H9 (cell line): ENCODE measurements at regions not wholly inside any gene's neighbourhood (a gene's known extent, or its start where the extent isn't known, plus 50 kb on each side); places are given as distances from the start of the nearest gene placed in this dataset.

ENCODE experiments used
- DNase-seq: peaks from one replicate; pipeline ENCODE4 v3.0.0-alpha.2; 2017
- H2AFZ ChIP-seq: one replicate; pipeline ENCODE4 v1.6.1; 2013; ENCODE audit warnings: mild to moderate bottlenecking, low read length, control low read depth, moderate library complexity
- H2AK5ac ChIP-seq: 2 replicates; pipeline ENCODE4 v1.6.1; 2013; ENCODE audit warnings: low read length, control low read depth, mixed read lengths; ENCODE audit not compliant: insufficient read length
- H2BK120ac ChIP-seq: one replicate; pipeline ENCODE4 v1.6.1; 2013; ENCODE audit warnings: low read depth, mild to moderate bottlenecking, low read length, control low read depth, inconsistent platforms; ENCODE audit not compliant: poor library complexity, severe bottlenecking
- H2BK12ac ChIP-seq: 2 replicates; pipeline ENCODE4 v1.6.1; 2013; ENCODE audit warnings: low read length, control low read depth, mixed read lengths, low read depth; ENCODE audit not compliant: insufficient read length
- H2BK15ac ChIP-seq: 2 replicates; pipeline ENCODE4 v1.6.1; 2013; ENCODE audit warnings: low read depth, low read length, control low read depth
- H2BK20ac ChIP-seq: one replicate; pipeline ENCODE4 v1.6.1; 2013; ENCODE audit warnings: low read depth, mild to moderate bottlenecking, low read length, control low read depth, inconsistent platforms; ENCODE audit not compliant: poor library complexity, severe bottlenecking
- H2BK5ac ChIP-seq: 2 replicates; pipeline ENCODE4 v1.6.1; 2013; ENCODE audit warnings: low read length, control low read depth, mixed read lengths; ENCODE audit not compliant: insufficient read length
- H3K14ac ChIP-seq: 2 replicates; pipeline ENCODE4 v1.6.1; 2013; ENCODE audit warnings: low read length, control low read depth; ENCODE audit not compliant: insufficient read depth
- H3K18ac ChIP-seq: 2 replicates; pipeline ENCODE4 v1.6.1; 2013; ENCODE audit warnings: low read depth, mild to moderate bottlenecking, mixed read lengths, low read length, control low read depth; ENCODE audit not compliant: insufficient read length
- H3K23ac ChIP-seq: 2 replicates; pipeline ENCODE4 v1.6.1; 2013; ENCODE audit warnings: low read length, control low read depth, mixed read lengths, low read depth; ENCODE audit not compliant: insufficient read length
- H3K23me2 ChIP-seq: 2 replicates; pipeline ENCODE4 v1.6.1; 2013; ENCODE audit warnings: low read depth, mild to moderate bottlenecking, mixed read lengths, low read length, control low read depth; ENCODE audit not compliant: insufficient read length, poor library complexity, severe bottlenecking
- H3K27ac ChIP-seq: 2 replicates; pipeline ENCODE4 v1.5.1; 2013; ENCODE audit warnings: low read length, control low read depth, mixed read lengths, low read depth; ENCODE audit not compliant: insufficient read length
- H3K27me3 ChIP-seq: 2 replicates; pipeline ENCODE4 v1.6.1; 2013; ENCODE audit warnings: low read length, control low read depth, inconsistent platforms; ENCODE audit not compliant: insufficient read depth
- H3K4ac ChIP-seq: 2 replicates; pipeline ENCODE4 v1.6.1; 2013; ENCODE audit warnings: low read depth, mild to moderate bottlenecking, control low read depth, inconsistent platforms, low read length, moderate library complexity
- H3K4me1 ChIP-seq: 2 replicates; pipeline ENCODE4 v1.6.1; 2013; ENCODE audit warnings: low read length, control low read depth, inconsistent platforms; ENCODE audit not compliant: insufficient read depth
- H3K4me2 ChIP-seq: 2 replicates; pipeline ENCODE4 v1.6.1; 2013; ENCODE audit warnings: low read length, control low read depth, mixed read lengths; ENCODE audit not compliant: insufficient read length, insufficient read depth
- H3K56ac ChIP-seq: 2 replicates; pipeline ENCODE4 v1.6.1; 2013; ENCODE audit warnings: low read depth, mild to moderate bottlenecking, mixed read lengths, low read length, control low read depth; ENCODE audit not compliant: insufficient read length
- H3K79me1 ChIP-seq: 2 replicates; pipeline ENCODE4 v1.6.1; 2013; ENCODE audit warnings: low read depth, mild to moderate bottlenecking, moderate library complexity, low read length, control low read depth, inconsistent platforms; ENCODE audit not compliant: insufficient read depth, poor library complexity, severe bottlenecking
- H3K79me2 ChIP-seq: 2 replicates; pipeline ENCODE4 v1.6.1; 2013; ENCODE audit warnings: low read length, control low read depth, inconsistent platforms; ENCODE audit not compliant: insufficient read depth
- H3K9ac ChIP-seq: 2 replicates; pipeline ENCODE4 v1.6.1; 2013; ENCODE audit warnings: low read length, control low read depth, mixed read lengths; ENCODE audit not compliant: insufficient read length; ENCODE audit errors: extremely low read depth
- H3K9me3 ChIP-seq: one replicate; pipeline ENCODE4 v1.6.1; 2013; ENCODE audit warnings: low read depth, low read length, inconsistent platforms; ENCODE audit not compliant: control insufficient read depth
- H3T11ph ChIP-seq: one replicate; pipeline ENCODE4 v1.6.1; 2013; ENCODE audit warnings: mild to moderate bottlenecking, low read length, control low read depth, inconsistent platforms
- H4K20me1 ChIP-seq: one replicate; pipeline ENCODE4 v1.6.1; 2013; ENCODE audit not compliant: control insufficient read depth, insufficient read length, insufficient read depth
- H4K5ac ChIP-seq: 2 replicates; pipeline ENCODE4 v1.6.1; 2013; ENCODE audit warnings: low read depth, mild to moderate bottlenecking, mixed read lengths, low read length, control low read depth; ENCODE audit not compliant: insufficient read length
- H4K8ac ChIP-seq: replicated peaks from 2 replicates; pipeline ENCODE4 v1.6.1; 2013; ENCODE audit warnings: low read length, control low read depth, mixed read lengths, low read depth; ENCODE audit not compliant: insufficient read length
- H4K91ac ChIP-seq: 2 replicates; pipeline ENCODE4 v1.6.1; 2013; ENCODE audit warnings: low read depth, mild to moderate bottlenecking, moderate library complexity, mixed read lengths, low read length, control low read depth; ENCODE audit not compliant: insufficient read length
- H3K27ac Mint-ChIP-seq, 3 experiments: 2 replicates in 2 of 3; 3 replicates in 1 of 3; pipeline ENCODE4 v1.8.0; 2020 to 2021; ENCODE audit warnings: mixed read lengths in 3 of 3, mild to moderate bottlenecking in 1 of 3, moderate library complexity in 1 of 3
- H3K27me3 Mint-ChIP-seq: 2 replicates; pipeline ENCODE4 v1.8.0; 2021; ENCODE audit warnings: low read depth, mild to moderate bottlenecking, moderate library complexity, mixed read lengths
- H3K36me3 Mint-ChIP-seq, 3 experiments: 2 replicates in 2 of 3; 3 replicates in 1 of 3; pipeline ENCODE4 v1.8.0; 2020 to 2021; ENCODE audit warnings: low read depth in 3 of 3, mixed read lengths in 3 of 3; ENCODE audit not compliant: insufficient read depth in 1 of 3
- H3K4me1 Mint-ChIP-seq, 2 experiments: 2 replicates each; pipeline ENCODE4 v1.8.0; 2020; ENCODE audit warnings: mixed read lengths in 2 of 2
- H3K4me3 Mint-ChIP-seq, 2 experiments: 2 replicates in 1 of 2; 3 replicates in 1 of 2; pipeline ENCODE4 v1.8.0; 2020 to 2021; ENCODE audit warnings: mild to moderate bottlenecking in 2 of 2, mixed read lengths in 2 of 2, moderate library complexity in 1 of 2
- H3K9me3 Mint-ChIP-seq, 2 experiments: 2 replicates in 1 of 2; 3 replicates in 1 of 2; pipeline ENCODE4 v1.8.0; 2020; ENCODE audit warnings: mild to moderate bottlenecking in 2 of 2, mixed read lengths in 2 of 2, moderate library complexity in 1 of 2
- WGBS: extraction: QIAGEN DNeasy Blood & Tissue Kit; methylation state at CpG from one replicate; pipeline ENCODE4 v1.1.7; 2013; ENCODE audit warnings: missing lambda C conversion rate, low lambda C conversion rate, mixed read lengths; ENCODE audit not compliant: insufficient read length; ENCODE audit errors: extremely low coverage; 5-methylcytosine and 5-hydroxymethylcytosine counted together
- TF ChIP-seq, protein P1 (sequence below): fragments of 200-600 bp; sonication (generic); conservative IDR thresholded peaks from 3 replicates; pipeline ENCODE4 v1.8.0; 2021; ENCODE audit warnings: antibody characterized with exemption, mild to moderate bottlenecking

DNA sequence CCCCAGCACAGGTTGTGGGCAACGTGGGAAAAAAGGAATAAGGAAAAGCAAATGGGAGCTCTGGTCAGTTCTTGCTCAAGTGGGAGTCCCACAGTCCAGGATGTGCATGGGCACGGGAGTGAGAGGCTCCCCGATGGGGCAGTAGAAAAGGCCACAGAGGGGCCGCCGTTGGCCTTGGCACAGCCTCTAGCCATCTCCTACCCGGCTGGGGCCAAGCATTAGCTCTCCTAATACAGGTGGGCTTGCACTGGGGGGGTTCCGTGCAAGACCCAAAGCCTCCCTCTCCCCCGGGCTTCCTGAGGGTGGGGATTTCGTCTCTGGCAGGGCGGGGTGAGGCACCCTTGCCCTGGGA is 212.2 kb upstream of the MVB12B start:
- TF ChIP-seq, protein P1, sequence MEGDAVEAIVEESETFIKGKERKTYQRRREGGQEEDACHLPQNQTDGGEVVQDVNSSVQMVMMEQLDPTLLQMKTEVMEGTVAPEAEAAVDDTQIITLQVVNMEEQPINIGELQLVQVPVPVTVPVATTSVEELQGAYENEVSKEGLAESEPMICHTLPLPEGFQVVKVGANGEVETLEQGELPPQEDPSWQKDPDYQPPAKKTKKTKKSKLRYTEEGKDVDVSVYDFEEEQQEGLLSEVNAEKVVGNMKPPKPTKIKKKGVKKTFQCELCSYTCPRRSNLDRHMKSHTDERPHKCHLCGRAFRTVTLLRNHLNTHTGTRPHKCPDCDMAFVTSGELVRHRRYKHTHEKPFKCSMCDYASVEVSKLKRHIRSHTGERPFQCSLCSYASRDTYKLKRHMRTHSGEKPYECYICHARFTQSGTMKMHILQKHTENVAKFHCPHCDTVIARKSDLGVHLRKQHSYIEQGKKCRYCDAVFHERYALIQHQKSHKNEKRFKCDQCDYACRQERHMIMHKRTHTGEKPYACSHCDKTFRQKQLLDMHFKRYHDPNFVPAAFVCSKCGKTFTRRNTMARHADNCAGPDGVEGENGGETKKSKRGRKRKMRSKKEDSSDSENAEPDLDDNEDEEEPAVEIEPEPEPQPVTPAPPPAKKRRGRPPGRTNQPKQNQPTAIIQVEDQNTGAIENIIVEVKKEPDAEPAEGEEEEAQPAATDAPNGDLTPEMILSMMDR, result no peak
- Histone ChIP-seq H3K79me1 (no peaks in the 10 kb centered on the region), H4K8ac (no peak overlapping the region), H3K56ac (no peak overlapping the region), H3K14ac (no peak overlapping the region), H3K18ac (no peak overlapping the region), H2AK5ac (no peak overlapping the region), H2BK20ac (no peak overlapping the region), H3T11ph (no peak overlapping the region), H3K23ac (no peak overlapping the region), H3K4ac (no peak overlapping the region), H3K9ac (no peak overlapping the region), H3K23me2 (peaks cover 3% of the 10 kb centered on the region), H2BK5ac (no peak overlapping the region), H2BK15ac (no peak overlapping the region), H4K20me1 (no peaks in the 10 kb centered on the region), H4K91ac (no peak overlapping the region), H3K79me2 (no peaks in the 10 kb centered on the region), H3K9me3 (no peaks in the 10 kb centered on the region), H2BK12ac (no peak overlapping the region), H2BK120ac (no peak overlapping the region), H4K5ac (no peak overlapping the region), H3K4me2 (no peak overlapping the region), H3K4me1 (no peaks in the 10 kb centered on the region), H3K27ac (no peak overlapping the region), H3K27me3 (no peaks in the 10 kb centered on the region), H2AFZ (no peak overlapping the region)
- no CpG with 5 or more reads among the region's 10 CpGs for WGBS
- Mint-ChIP-seq H3K27ac (no peak overlapping the region), H3K27me3 (peaks cover 2% of the 10 kb centered on the region), H3K4me1 (no peaks in the 10 kb centered on the region), H3K9me3 (no peaks in the 10 kb centered on the region), H3K36me3 (no peaks in the 10 kb centered on the region), H3K4me3 (no peak overlapping the region)
- DNase-seq, result peak; percentile 8
